OCI-LY3 (cell line): ENCODE measurements at regions not wholly inside any gene's neighbourhood (a gene's known extent, or its start where the extent isn't known, plus 50 kb on each side); places are given as distances from the start of the nearest gene placed in this dataset.

Experiments
- H2AFZ ChIP-seq: fragments of 200-600, 300-600 bp; shearing (Covaris generic); 2 replicates; pipeline ENCODE4 v1.6.0; 2014; ENCODE audit warnings: antibody characterized with exemption, low read depth, low read length
- H3K27ac ChIP-seq: fragments of 200-600, 300-600 bp; sonication (generic); 2 replicates; pipeline ENCODE4 v1.5.1; 2014; ENCODE audit warnings: mild to moderate bottlenecking, low read length, moderate library complexity, mixed read lengths
- H3K27me3 ChIP-seq: fragments of 200-600, 300-600 bp; sonication (generic); 2 replicates; pipeline ENCODE4 v1.6.1; 2014; ENCODE audit warnings: low read depth, low read length, mixed read lengths
- H3K36me3 ChIP-seq: fragments of 200-600, 300-600 bp; sonication (generic); replicated peaks from 2 replicates; pipeline ENCODE3; 2014; ENCODE audit warnings: low read depth, low read length, mixed read lengths
- H3K4me1 ChIP-seq: fragments of 300-600, 200-600 bp; sonication (generic); 2 replicates; pipeline ENCODE4 v1.6.1; 2014; ENCODE audit warnings: low read length, mixed read lengths
- H3K4me2 ChIP-seq: fragments of 200-600, 300-600 bp; sonication (generic); 2 replicates; pipeline ENCODE4 v1.6.1; 2014; ENCODE audit warnings: low read length, mixed read lengths
- H3K4me3 ChIP-seq: fragments of 300-600, 200-600 bp; sonication (generic); 2 replicates; pipeline ENCODE4 v1.5.1; 2014; ENCODE audit warnings: antibody characterized with exemption, mild to moderate bottlenecking, low read length, moderate library complexity
- H3K79me2 ChIP-seq: fragments of 300-600, 200-600 bp; shearing (Covaris generic); 2 replicates; pipeline ENCODE4 v1.6.1; 2014; ENCODE audit warnings: mild to moderate bottlenecking, low read length, mixed read lengths
- H3K9ac ChIP-seq: fragments of 300-600, 200-600 bp; shearing (Covaris generic); 2 replicates; pipeline ENCODE4 v1.6.0; 2014; ENCODE audit warnings: mild to moderate bottlenecking, low read length, moderate library complexity
- H3K9me3 ChIP-seq: fragments of 200-600, 300-600 bp; shearing (Covaris generic); 2 replicates; pipeline ENCODE4 v1.6.1; 2014; ENCODE audit warnings: low read length, mixed read lengths; ENCODE audit not compliant: insufficient read depth
- H4K20me1 ChIP-seq: fragments of 200-600, 300-600 bp; sonication (generic); 2 replicates; pipeline ENCODE4 v1.6.1; 2016; ENCODE audit warnings: low read length, mixed read lengths; ENCODE audit not compliant: insufficient read depth
- CTCF ChIP-seq: fragments of 200-600, 300-600 bp; sonication (generic); IDR thresholded peaks from 2 replicates; pipeline ENCODE4 v1.5.1; 2014; ENCODE audit warnings: antibody characterized with exemption, low read length, low read depth
- EZH2phosphoT487 ChIP-seq: fragments of 200-600 bp; shearing (Covaris generic); IDR thresholded peaks from 2 replicates; pipeline ENCODE4 v1.6.1; 2018; ENCODE audit warnings: antibody characterized with exemption, mixed run types, low read depth

DNA sequence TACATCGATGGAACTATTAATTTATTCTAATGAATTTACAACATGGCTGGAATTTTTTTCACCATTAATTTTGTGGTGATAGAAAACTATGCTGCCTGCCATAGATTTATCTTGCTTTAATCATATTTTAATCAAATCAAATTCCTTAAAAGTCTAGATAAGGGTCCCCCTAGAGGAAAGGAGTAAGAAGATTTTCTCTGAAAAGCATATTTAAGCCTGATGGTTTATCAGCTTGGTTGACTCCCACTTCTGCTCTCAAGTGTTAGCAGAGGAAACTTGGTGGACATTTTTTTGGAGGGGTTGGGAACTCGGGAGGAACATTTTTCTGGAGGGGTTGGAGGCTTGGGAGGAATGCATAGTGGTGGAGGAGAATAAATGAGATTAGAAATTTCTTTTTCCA lies 253.3 kb downstream of the KCNRG start:
- H4K20me1 ChIP-seq = no peaks in the 10 kb centered on the region; the same call in 1 of the 2 replicates
- no peaks in the 10 kb centered on the region for H3K36me3 ChIP-seq
- H3K27me3 ChIP-seq = peaks cover 36% of the 10 kb centered on the region
- peaks cover 7% of the 10 kb centered on the region for H3K4me1 ChIP-seq
- no peaks in the 10 kb centered on the region for H3K9me3 ChIP-seq
- no peak overlapping the region for H2AFZ ChIP-seq
- TF ChIP-seq EZH2phosphoT487 (no peak), CTCF (peak; percentile 36)
- H3K27ac ChIP-seq = no peak overlapping the region
- H3K9ac ChIP-seq = no peak overlapping the region
- no peaks in the 10 kb centered on the region for H3K79me2 ChIP-seq
- H3K4me2 ChIP-seq = no peak overlapping the region
- no peak overlapping the region for H3K4me3 ChIP-seq

DNA sequence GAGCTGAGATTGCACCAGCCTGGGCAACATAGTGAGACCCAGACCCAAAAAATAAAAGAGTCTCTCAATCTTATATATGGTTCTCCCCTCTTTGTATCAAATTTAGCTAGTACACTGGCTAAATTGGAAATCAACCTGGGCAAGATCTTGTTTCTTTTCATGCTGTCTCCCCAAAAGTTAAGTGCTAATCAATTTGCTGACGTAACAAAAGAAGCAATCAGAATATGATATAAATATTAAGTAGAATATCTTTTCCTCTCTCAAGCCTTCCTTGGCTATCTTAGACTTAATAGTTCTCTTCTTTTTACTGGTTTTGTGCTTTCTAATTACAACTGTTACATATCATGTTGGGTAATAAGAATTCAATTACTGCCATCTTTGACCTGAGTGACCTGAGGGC lies 258.9 kb downstream of the KCNRG start:
- Histone ChIP-seq H3K9ac (no peak overlapping the region), H3K36me3 (peaks cover 8% of the 10 kb centered on the region), H2AFZ (no peak overlapping the region), H4K20me1 (no peaks in the 10 kb centered on the region; the same call in 1 of the 2 replicates), H3K27ac (no peak overlapping the region), H3K4me2 (no peak overlapping the region), H3K9me3 (peaks cover 9% of the 10 kb centered on the region; the same call in 1 of the 2 replicates), H3K4me1 (peaks cover 7% of the 10 kb centered on the region), H3K27me3 (peaks cover 42% of the 10 kb centered on the region), H3K79me2 (no peaks in the 10 kb centered on the region), H3K4me3 (no peak overlapping the region)
- TF ChIP-seq EZH2phosphoT487 (no peak), CTCF (no peak)

DNA sequence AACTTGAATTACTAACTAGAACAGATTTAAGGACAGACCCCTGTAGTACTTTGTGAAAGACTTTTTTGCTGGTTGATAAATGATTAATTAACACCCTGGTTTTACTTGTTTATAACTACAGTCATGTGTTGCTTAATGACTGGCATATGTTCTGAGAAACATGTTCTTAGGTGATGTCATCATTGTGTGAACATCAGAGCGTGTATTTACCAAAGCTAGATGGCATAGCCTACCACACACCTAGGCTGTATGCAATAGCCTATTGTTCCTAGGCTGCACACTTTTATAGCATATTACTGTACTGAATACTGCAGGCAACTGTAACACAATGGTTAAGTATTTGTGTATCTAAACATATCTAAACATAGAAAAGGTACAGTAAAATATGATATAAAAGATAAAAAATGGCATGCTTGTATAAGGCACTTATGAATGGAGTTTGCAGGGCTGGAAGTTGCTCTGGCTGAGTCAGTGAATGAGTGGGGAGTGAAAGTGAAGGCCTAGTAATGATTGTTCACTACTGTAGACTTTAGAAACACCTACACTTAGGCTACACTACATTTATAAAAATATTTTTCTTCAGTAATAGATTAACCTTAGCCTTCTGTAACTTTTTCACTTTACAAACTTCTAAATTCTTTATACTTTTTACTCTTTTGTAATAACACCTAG lies 260.3 kb downstream of the KCNRG start:
- Histone ChIP-seq H3K27me3 (peaks cover 46% of the 10 kb centered on the region), H3K9me3 (peaks cover 9% of the 10 kb centered on the region; the same call in 1 of the 2 replicates), H4K20me1 (no peaks in the 10 kb centered on the region; the same call in 1 of the 2 replicates), H3K9ac (no peak overlapping the region), H3K27ac (no peak overlapping the region), H3K4me3 (no peak overlapping the region), H3K4me2 (no peak overlapping the region), H3K36me3 (peaks cover 8% of the 10 kb centered on the region), H3K79me2 (no peaks in the 10 kb centered on the region), H3K4me1 (peaks cover 13% of the 10 kb centered on the region), H2AFZ (no peak overlapping the region)
- TF ChIP-seq CTCF (no peak), EZH2phosphoT487 (no peak)

GRCh38 chr13:50276550-50276949 lies 261.3 kb downstream of the KCNRG start:
- Histone ChIP-seq H3K4me2 (no peak overlapping the region), H3K4me1 (peaks cover 8% of the 10 kb centered on the region), H3K79me2 (no peaks in the 10 kb centered on the region), H3K27me3 (peaks cover 47% of the 10 kb centered on the region), H3K27ac (no peak overlapping the region), H3K9ac (no peak overlapping the region), H3K9me3 (peaks cover 9% of the 10 kb centered on the region; the same call in 1 of the 2 replicates), H3K4me3 (no peak overlapping the region), H2AFZ (no peak overlapping the region), H4K20me1 (no peaks in the 10 kb centered on the region), H3K36me3 (peaks cover 8% of the 10 kb centered on the region)
- TF ChIP-seq CTCF (no peak), EZH2phosphoT487 (no peak)
